Liver (tissue), 8 donors: ENCODE measurements at regions not wholly inside any gene's neighbourhood (a gene's known extent, or its start where the extent isn't known, plus 50 kb on each side); places are given as distances from the start of the nearest gene placed in this dataset.

Experiments used
- DNase-seq: peaks from one replicate; pipeline ENCODE4 v3.0.0-alpha.2; 2017; ENCODE audit warnings: low spot score
- H3K27ac ChIP-seq, 2 donors: one replicate each; pipeline ENCODE4 v1.7.0; 2013; ENCODE audit warnings: inconsistent platforms in 2 of 2, low read length in 2 of 2, control low read depth in 1 of 2, low read depth in 1 of 2, mild to moderate bottlenecking in 1 of 2
- H3K27me3 ChIP-seq, 4 donors: one replicate each; pipeline versions ENCODE4 v1.6.1 to v1.7.0; 2013; ENCODE audit warnings: low read length in 3 of 4, inconsistent platforms in 1 of 4, mild to moderate bottlenecking in 1 of 4, moderate library complexity in 1 of 4; ENCODE audit not compliant: control insufficient read depth in 4 of 4, insufficient read depth in 4 of 4
- H3K36me3 ChIP-seq, 4 donors: one replicate each; pipeline versions ENCODE4 v1.6.1 to v1.7.0; 2013; ENCODE audit warnings: low read length in 3 of 4, mild to moderate bottlenecking in 3 of 4, low read depth in 1 of 4, moderate library complexity in 1 of 4; ENCODE audit not compliant: control insufficient read depth in 4 of 4, insufficient read depth in 3 of 4
- H3K4me1 ChIP-seq, 4 donors: one replicate each; pipeline versions ENCODE4 v1.6.1 to v1.7.0; 2013; ENCODE audit warnings: low read length in 3 of 4, mild to moderate bottlenecking in 3 of 4, moderate library complexity in 1 of 4; ENCODE audit not compliant: control insufficient read depth in 4 of 4, insufficient read depth in 4 of 4
- H3K4me3 ChIP-seq, 3 donors: one replicate each; pipeline versions ENCODE4 v1.6.1 to v1.7.0; 2013; ENCODE audit warnings: low read length in 3 of 3, control low read depth in 1 of 3, low read depth in 1 of 3, mild to moderate bottlenecking in 1 of 3
- H3K9ac ChIP-seq, 2 donors: one replicate each; pipeline ENCODE4 v1.7.0; 2013; ENCODE audit warnings: low read length in 2 of 2, mild to moderate bottlenecking in 2 of 2, moderate library complexity in 2 of 2, control low read depth in 1 of 2, low read depth in 1 of 2
- H3K9me3 ChIP-seq, 4 donors: one replicate each; pipeline versions ENCODE4 v1.6.1 to v1.7.0; 2013; ENCODE audit warnings: low read length in 3 of 4; ENCODE audit not compliant: control insufficient read depth in 4 of 4
- EGR1 ChIP-seq, 2 donors: IDR thresholded peaks; 2 replicates each; pipeline ENCODE4 v1.6.1; 2016 to 2018; ENCODE audit warnings: antibody characterized with exemption in 2 of 2, low read depth in 2 of 2
- FOXA2 ChIP-seq: IDR thresholded peaks from 2 replicates; pipeline ENCODE4 v1.6.1; 2016; ENCODE audit warnings: antibody characterized with exemption
- JUND ChIP-seq, 2 donors: IDR thresholded peaks; 2 replicates each; pipeline ENCODE4 v1.6.1; 2016; ENCODE audit warnings: antibody characterized with exemption in 2 of 2
- RAD21 ChIP-seq, 2 donors: IDR thresholded peaks; 2 replicates each; pipeline ENCODE4 v1.6.1; 2016; ENCODE audit warnings: antibody characterized with exemption in 2 of 2, mild to moderate bottlenecking in 2 of 2
- WGBS: extraction: QIAGEN DNeasy Blood & Tissue Kit; methylation state at CpG from one replicate; pipeline ENCODE4 v1.1.7; 2013; 5-methylcytosine and 5-hydroxymethylcytosine counted together
- TF ChIP-seq, protein P1 (sequence below): fragments of 150-350 bp; IDR thresholded peaks from 2 replicates; pipeline ENCODE4 v1.5.1; 2017; ENCODE audit warnings: improper control_type of control experiment, low read depth, low read length; ENCODE audit not compliant: missing input control
- TF ChIP-seq, protein P2 (sequence below): IDR thresholded peaks from 2 replicates; pipeline ENCODE4 v1.6.1; 2016; ENCODE audit warnings: antibody characterized with exemption
- donor health status: healthy.
- donor health status: healthy.
- donor health status: healthy.
- donor health status: healthy.
- donor health status: healthy.

GRCh38 chr12:107355612-107356011 lies 262.3 kb upstream of the CRY1 start:
- DNase-seq: no peak
- WGBS: 38% methylated on average over 1 of the region's 1 CpG
- TF ChIP-seq, protein P1, sequence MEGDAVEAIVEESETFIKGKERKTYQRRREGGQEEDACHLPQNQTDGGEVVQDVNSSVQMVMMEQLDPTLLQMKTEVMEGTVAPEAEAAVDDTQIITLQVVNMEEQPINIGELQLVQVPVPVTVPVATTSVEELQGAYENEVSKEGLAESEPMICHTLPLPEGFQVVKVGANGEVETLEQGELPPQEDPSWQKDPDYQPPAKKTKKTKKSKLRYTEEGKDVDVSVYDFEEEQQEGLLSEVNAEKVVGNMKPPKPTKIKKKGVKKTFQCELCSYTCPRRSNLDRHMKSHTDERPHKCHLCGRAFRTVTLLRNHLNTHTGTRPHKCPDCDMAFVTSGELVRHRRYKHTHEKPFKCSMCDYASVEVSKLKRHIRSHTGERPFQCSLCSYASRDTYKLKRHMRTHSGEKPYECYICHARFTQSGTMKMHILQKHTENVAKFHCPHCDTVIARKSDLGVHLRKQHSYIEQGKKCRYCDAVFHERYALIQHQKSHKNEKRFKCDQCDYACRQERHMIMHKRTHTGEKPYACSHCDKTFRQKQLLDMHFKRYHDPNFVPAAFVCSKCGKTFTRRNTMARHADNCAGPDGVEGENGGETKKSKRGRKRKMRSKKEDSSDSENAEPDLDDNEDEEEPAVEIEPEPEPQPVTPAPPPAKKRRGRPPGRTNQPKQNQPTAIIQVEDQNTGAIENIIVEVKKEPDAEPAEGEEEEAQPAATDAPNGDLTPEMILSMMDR: no peak
- no peaks in the 10 kb centered on the region for H3K27me3 ChIP-seq
- H3K4me1 ChIP-seq: no peaks in the 10 kb centered on the region
- H3K27ac ChIP-seq: no peak overlapping the region
- no peak overlapping the region for H3K4me3 ChIP-seq
- no peaks in the 10 kb centered on the region for H3K9me3 ChIP-seq
- H3K36me3 ChIP-seq: no peaks in the 10 kb centered on the region
- H3K9ac ChIP-seq: no peak overlapping the region

DNA sequence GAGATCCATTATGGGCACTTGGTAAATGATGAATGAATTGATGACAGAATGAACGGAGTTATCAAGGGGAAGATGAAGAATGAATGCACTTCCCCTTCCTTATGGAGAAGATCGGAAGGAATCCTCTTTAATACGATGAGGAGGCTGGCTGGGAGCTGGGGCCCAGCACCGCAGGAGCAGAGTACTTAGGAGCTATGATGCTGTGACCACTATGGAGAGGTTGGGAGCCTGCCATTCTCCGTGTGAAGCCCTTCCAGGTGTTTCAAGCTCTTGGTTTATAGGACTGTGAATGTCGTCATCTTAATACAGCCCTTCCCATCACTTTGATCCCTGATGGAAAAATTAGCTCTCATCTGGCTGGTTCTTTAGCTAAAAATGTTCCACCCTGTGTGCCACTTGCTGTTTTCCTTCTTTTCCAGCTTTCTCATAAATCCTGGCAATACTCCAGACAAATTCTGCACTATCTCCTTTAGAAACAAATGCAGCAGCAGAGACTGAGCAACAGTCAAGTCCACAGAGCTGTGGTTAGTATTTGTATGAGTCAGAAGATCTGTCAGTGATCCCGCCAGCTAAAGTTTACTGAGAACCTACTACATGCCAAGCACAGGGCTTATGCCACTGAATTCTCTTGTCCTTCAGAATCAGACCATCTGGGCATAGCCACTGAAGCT lies 263.1 kb upstream of the CRY1 start:
- TF ChIP-seq RAD21 (IDR thresholded peaks at IDR 0.05): no peak
- Histone ChIP-seq H3K9me3 (no peaks in the 10 kb centered on the region), H3K4me1 (no peaks in the 10 kb centered on the region), H3K27ac (no peak overlapping the region), H3K4me3 (no peak overlapping the region), H3K9ac (no peak overlapping the region), H3K36me3 (no peaks in the 10 kb centered on the region), H3K27me3 (no peaks in the 10 kb centered on the region)
- 79% methylated on average over 7 of the region's 7 CpGs for WGBS
- no peak for DNase-seq

- no peaks in the 10 kb centered on the region for H3K4me1 ChIP-seq
- H3K27ac ChIP-seq: no peak overlapping the region
- no peaks in the 10 kb centered on the region for H3K36me3 ChIP-seq
- WGBS: 64% methylated on average over 2 of the region's 2 CpGs
- TF ChIP-seq FOXA2: no peak
- TF ChIP-seq EGR1 (IDR thresholded peaks at IDR 0.05; ENCODE audit: low read depth in 2 of 2): no peak
- no peaks in the 10 kb centered on the region for H3K27me3 ChIP-seq
- peaks cover 0 to under 1% (median 0%) of the 10 kb centered on the region in 4 donors for H3K9me3 ChIP-seq
- no peak overlapping the region for H3K9ac ChIP-seq
- H3K4me3 ChIP-seq: no peak overlapping the region
- DNase-seq: no peak
These were observed 263.6 kb upstream of the CRY1 start for GRCh38 chr12:107356937-107357295.

GRCh38 chr12:107359382-107359781 lies 266.0 kb upstream of the CRY1 start:
- Histone ChIP-seq H3K27ac (no peak overlapping the region), H3K9me3 (peaks cover 0 to 3% (median 0%) of the 10 kb centered on the region in 4 donors), H3K36me3 (no peaks in the 10 kb centered on the region), H3K4me3 (no peak overlapping the region), H3K27me3 (no peaks in the 10 kb centered on the region), H3K4me1 (no peaks in the 10 kb centered on the region), H3K9ac (no peak overlapping the region)
- 78% methylated on average over 4 of the region's 4 CpGs for WGBS
- no peak for DNase-seq
- TF ChIP-seq, protein P2, sequence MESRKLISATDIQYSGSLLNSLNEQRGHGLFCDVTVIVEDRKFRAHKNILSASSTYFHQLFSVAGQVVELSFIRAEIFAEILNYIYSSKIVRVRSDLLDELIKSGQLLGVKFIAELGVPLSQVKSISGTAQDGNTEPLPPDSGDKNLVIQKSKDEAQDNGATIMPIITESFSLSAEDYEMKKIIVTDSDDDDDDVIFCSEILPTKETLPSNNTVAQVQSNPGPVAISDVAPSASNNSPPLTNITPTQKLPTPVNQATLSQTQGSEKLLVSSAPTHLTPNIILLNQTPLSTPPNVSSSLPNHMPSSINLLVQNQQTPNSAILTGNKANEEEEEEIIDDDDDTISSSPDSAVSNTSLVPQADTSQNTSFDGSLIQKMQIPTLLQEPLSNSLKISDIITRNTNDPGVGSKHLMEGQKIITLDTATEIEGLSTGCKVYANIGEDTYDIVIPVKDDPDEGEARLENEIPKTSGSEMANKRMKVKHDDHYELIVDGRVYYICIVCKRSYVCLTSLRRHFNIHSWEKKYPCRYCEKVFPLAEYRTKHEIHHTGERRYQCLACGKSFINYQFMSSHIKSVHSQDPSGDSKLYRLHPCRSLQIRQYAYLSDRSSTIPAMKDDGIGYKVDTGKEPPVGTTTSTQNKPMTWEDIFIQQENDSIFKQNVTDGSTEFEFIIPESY: no peak
- no peak for TF ChIP-seq EGR1 (IDR thresholded peaks at IDR 0.05; ENCODE audit: low read depth in 2 of 2)
- TF ChIP-seq JUND (IDR thresholded peaks at IDR 0.05): no peak
